ENCODE measurements at regions not wholly inside any gene's neighbourhood (a gene's known extent, or its start where the extent isn't known, plus 50 kb on each side); places are given as distances from the start of the nearest gene placed in this dataset.

DNA sequence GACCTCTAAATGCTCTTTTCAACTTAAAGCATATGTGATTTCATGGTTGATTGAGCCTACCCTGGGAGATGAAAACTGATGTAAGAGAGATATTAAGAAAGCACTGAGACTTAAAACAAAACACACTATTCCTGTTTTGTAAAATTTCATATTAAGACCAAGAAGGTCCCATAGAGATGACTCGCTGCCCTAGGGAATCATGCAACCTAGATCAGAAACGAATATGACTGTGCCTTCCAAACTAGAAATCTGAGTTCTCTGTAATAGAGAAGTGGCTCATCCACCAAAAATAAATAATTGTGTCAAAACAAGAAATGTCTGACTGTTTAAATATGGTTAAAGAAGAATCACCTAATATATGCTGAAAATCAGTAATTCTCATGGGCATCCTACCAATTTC is 776.8 kb upstream of the SOX11 start:
- no peak for TF ChIP-seq POLR2A (IDR thresholded peaks at IDR 0.05)
- TF ChIP-seq, protein P1, sequence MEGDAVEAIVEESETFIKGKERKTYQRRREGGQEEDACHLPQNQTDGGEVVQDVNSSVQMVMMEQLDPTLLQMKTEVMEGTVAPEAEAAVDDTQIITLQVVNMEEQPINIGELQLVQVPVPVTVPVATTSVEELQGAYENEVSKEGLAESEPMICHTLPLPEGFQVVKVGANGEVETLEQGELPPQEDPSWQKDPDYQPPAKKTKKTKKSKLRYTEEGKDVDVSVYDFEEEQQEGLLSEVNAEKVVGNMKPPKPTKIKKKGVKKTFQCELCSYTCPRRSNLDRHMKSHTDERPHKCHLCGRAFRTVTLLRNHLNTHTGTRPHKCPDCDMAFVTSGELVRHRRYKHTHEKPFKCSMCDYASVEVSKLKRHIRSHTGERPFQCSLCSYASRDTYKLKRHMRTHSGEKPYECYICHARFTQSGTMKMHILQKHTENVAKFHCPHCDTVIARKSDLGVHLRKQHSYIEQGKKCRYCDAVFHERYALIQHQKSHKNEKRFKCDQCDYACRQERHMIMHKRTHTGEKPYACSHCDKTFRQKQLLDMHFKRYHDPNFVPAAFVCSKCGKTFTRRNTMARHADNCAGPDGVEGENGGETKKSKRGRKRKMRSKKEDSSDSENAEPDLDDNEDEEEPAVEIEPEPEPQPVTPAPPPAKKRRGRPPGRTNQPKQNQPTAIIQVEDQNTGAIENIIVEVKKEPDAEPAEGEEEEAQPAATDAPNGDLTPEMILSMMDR (IDR thresholded peaks at IDR 0.05) = no peak

All from breast epithelium (tissue), 3 donors.